T-helper 1 cell treated with Interleukin-12 subunit alpha and Interleukin-12 subunit beta and Interleukin-4 antibody, amounts not matched to agents 30 ng/mL and 1 ng/mL, for 36 hours (primary cell): ENCODE measurements at regions not wholly inside any gene's neighbourhood (a gene's known extent, or its start where the extent isn't known, plus 50 kb on each side); places are given as distances from the start of the nearest gene placed in this dataset.

Source experiments
- intact Hi-C: fragments of 100-400 bp; cut with micrococcal nuclease; formaldehyde crosslinking; loops from one replicate; pipeline ENCODE4 v1.15.1; 2024

DNA sequence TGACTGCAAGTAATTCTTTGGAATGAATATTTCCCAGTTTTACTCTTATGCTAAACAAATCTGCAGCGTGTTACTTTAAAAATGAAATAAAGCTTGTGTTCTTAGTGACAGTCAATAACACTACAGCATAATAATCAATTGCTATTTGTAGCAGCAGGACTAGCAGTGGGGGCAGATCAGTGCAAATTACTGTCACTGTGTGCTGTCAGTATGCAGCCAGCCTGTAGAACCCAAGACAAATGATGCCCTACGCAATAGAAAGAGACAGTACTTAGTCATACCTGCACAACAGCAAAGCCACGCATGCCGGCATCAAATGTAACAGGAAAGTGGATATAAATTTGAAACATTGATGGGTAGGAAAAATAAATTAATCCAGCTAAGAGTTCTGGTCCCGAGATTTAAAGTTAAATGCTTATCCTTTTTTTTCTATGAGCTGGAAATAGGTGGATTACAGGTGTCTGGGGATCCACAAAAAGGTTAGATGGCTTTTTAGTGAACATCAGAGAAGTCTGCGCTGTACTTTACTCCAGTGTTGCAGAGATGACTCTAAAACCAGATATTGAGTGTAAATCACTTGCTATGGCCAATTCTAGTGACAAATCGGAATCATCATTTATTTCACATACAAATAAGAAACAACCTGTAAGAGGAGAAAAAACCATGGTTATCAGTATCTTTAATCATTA is 812.4 kb upstream of the ZEB2 start:
- intact Hi-C loops: no loop called here

DNA sequence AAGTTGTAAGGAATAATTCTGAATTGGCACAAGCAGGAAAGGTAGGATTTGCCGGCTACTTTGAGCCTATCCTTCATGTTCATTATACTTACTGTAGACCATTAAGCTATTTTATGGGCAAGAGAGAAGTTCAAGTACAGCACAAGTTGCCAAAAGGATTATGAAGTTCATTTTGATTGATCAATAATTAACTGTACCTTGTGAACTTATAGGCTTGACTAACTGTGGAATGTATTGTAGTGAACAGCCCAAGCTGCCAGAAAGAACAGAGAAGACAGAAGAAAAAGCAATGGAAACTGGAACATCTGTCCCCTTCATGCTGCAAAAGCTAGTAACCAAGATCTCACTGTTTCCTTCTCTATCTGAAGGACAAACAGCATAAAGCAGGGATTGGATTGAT is 810.1 kb upstream of the ZEB2 start:
- intact Hi-C loops: loop anchor here (10.0 kb wide), 2 partner anchors 415 to 1145 kb away; no protein-coding TSS in a partner anchor

DNA sequence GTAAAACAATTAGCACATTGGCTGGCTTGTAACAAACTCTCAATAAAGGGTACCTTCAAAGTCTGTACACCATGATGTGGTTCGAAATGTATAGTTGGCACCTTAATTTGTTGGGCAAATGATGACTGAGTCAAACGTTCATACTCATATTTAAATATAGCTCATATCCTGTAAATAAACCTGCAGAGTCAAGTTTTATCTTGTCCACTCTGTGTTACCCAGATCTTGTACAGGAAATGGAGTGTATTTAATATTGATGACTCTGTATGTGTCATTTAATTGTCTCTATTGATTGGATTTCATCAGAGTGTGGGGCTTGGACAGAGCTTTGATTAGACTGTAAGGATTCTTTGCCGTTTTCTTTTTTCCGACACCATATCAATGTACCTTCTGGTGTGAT is 805.6 kb upstream of the ZEB2 start:
- intact Hi-C loops: loop anchor here (10.0 kb wide), 2 partner anchors 419 to 1141 kb away; no protein-coding TSS in a partner anchor

DNA sequence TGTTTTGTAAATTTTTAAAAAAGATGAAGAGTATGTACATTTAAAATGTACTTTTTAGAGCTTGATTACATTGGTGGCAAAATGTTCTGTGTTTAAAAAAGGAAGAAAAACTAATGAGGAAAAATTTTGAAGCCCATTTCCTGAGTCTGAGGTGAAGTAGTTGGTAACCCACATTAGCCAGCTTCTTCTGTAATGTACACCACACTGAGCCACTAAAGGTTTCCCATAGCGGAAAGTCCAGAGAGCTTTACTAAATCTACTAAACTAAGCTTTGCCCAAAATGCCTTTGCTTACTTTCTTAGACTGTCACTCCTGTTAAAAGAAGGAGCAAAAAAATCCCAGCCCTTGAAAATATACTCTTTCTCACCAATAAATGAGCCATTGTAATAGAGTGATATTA is 804.8 kb upstream of the ZEB2 start:
- intact Hi-C loops: loop anchor here (5.0 to 10.0 kb wide), 3 partner anchors 420 to 1140 kb away; a partner anchor contains a TSS

DNA sequence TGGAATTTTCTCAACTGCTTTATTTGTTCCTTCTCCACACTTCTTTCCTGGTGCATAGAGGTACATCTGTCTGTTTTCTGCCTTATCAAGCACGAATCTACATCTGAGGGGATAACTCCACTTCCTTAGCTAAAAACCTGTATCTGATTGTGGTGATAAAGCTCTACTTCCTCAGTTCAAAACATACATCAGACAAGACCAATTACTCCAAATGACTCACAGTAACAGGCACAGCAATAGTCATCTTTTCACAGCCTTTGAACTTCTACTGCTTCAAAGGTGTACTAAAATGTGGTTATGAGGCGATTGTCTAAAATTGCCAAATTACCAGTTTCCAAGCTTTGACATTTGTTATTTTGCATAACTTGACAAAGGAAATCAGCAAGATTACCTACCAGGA is 803.6 kb upstream of the ZEB2 start:
- intact Hi-C loops: loop anchor here (1.0 to 10.0 kb wide), 6 partner anchors 64 to 1139 kb away; a partner anchor contains a TSS

DNA sequence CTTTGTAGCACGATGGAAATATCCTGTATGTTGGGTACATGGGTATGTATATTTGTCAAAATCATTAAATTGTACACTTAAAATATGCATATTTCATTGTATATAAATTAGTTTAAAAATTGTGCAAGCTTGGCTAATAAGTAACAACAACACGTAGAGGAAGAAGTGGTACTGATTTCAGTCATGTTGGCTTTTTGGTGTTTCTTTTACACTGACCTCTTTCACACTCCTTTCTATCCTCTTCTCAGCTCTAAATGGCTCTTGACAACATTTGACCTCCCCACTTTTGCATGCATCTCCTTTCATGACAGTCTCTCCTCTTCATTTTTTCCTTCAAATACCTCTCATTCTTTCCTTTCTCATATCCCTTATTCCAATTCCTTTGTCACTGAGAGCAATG is 801.4 kb upstream of the ZEB2 start:
- intact Hi-C loops: loop anchor here (5.0 to 10.0 kb wide), 3 partner anchors 423 to 1137 kb away; a partner anchor contains a TSS

DNA sequence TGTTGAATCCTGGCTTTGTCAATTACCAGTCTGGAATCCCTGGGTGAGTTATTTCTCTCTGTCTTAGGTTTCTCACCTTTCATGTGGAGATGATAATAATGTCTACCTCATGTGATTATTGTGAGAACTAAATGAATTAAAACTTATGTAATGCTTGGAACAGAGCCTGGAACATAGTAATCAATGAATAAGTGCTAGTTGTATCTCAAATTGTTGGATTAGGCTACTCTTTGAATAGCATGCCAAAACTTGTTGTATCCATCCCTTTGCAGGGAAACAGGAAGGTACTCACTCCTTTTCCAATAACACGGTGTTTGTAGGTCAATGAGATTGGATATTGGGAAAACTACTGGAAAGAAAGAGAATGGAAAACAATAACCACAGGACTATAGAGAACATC is 796.6 kb upstream of the ZEB2 start:
- intact Hi-C loops: no loop called here

DNA sequence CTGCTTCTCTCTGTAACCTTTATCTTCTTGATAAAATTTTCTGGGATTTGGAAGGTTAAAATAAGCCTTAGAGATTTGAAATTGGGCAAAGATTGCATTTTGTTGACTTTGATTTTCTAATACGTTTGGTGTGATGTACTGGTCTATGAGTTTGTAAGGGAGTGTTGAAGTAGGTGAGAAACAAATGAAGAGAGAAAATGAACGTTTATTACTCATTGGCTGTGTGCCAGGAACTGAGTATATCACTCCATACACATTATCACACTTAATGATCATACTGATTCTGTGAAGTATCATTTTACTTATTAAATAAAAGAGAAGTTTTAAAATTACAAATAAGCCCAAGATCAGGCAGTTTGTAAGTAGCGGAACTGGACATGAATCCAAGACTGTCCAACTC is 795.1 kb upstream of the ZEB2 start:
- intact Hi-C loops: no loop called here

DNA sequence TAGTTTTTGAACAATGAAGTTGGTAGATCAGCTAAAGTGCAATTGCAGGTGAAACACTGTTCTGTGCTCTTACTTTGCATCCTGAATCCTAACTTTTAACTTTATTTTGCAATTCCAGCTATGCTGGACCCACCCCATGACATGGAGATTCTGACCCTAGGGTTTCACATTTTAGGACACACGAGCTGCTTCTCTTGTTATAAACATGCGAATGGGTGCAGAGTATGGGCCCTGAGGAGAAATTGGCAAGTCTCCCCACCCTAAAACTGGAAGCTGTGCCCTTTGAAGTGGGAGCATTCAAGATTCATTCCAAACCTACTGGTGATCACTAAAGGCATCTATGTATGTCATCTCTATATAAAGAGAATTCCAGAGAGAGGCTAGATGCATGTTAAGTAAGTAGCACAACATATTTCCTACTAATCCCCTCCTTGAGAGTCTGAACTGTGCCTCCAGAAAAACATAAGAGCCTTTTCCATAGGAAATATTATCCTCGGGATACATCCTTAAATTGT is 794.3 kb upstream of the ZEB2 start:
- intact Hi-C loops: no loop called here

DNA sequence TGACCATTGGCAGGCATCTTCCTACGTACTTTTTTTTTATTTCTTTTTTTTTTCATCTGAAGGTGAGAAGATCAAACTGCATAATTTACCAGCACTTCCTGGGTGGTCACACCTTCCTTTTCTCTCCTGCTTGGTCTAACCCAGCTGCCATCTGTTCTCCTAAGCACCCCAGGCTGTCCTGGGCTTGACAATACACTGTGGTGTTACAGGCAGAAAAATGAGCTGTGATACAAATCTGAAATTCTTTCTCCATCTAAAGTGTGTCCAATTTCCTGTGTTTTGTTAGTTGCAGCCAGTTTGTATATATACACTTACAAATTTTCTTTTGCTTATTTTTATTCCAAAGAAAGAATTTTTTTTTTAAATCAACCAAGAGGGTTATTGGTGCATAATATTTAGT is 786.0 kb upstream of the ZEB2 start:
- intact Hi-C loops: no loop called here

DNA sequence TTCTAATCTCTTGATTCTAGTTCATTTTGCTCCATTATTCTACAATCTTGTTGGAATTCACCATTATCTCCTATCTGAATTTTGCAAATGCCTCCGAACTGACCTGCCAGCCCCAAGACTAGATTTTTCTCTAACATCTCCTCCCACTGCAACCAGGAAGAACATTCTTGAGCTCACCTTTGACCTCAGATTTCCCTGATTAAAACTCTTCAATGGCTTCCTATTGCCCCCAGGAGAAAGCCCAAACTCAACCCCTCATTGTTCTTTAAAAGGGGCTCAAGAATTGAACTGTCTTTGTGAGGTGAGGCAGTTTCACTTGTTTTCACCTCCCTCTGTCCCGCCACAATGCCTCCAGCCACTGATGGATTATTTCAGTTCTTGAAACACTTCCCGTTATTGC is 784.6 kb upstream of the ZEB2 start:
- intact Hi-C loops: no loop called here

DNA sequence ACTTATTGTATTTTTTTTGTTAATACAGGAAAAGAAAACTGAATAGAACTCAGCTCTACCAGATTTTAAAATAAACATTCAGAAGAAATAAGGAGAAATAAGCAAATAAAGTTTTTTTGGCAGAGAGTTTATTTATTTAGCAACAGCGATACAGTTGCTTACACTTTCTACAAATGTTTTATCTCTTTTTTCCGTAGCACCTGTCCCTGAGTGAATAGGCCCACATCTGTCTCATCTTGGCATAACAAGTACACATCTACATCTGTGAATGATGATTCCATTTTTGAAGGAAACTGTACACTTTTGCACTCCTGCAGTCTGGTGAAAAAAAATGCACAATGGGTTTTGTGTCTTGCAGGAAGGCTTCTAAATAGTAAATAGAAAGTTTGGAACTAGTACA is 783.6 kb upstream of the ZEB2 start:
- intact Hi-C loops: no loop called here

DNA sequence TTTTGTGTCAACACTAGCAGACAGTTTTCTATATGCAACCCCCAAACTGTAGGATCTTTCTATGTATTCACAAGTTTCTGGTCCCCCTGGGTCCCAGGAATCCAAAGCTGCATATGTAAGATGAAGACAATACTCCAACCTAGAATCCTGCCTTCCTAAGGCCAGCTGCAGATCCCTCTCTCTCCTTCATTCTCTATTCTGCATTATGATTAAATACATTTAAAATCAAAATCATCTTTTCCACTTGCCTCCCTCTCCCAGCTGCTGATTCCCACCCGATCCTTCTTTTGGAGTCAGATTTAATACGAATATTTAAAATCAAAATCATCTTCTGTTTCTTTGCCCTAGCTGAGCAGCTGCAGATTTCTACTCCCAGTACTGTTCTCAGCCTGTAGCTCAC is 783.0 kb upstream of the ZEB2 start:
- intact Hi-C loops: no loop called here

DNA sequence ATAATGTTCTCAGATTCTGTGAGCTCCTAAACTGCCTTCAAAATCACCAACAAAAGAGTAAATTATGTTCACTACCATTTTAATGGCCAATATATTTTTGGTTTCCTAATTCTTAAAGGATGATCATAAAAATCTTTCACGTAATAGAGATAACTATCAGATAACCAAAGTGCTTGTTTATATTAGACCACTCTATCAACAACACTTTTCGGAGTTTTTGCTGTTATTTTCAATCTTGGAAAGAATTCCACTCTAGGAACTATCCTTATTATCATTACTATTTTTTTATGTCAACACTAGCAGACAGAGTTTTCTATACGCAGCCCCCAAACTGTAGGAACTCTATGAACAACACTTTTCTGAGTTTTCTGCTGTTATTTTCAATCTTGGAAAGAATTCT is 782.5 kb upstream of the ZEB2 start:
- intact Hi-C loops: no loop called here

DNA sequence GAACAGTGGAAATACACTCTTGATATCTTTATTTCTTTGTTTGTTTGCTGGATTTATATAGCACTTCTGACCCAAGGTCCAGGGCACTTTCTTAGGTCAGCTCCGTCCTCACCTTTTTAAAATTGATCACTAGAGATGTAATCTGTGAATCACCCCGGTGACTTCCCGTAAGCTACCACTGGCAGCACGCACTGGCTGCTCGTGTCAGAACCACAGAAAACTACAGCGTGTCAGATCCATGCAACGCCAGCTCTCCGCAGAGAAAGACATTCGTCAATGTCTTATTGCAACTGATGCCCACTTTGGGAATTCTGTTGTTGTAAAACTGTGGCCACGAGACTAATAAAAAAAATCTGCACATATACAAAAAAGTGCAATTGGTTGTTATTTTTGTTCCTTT is 779.4 kb upstream of the ZEB2 start:
- intact Hi-C loops: no loop called here

DNA sequence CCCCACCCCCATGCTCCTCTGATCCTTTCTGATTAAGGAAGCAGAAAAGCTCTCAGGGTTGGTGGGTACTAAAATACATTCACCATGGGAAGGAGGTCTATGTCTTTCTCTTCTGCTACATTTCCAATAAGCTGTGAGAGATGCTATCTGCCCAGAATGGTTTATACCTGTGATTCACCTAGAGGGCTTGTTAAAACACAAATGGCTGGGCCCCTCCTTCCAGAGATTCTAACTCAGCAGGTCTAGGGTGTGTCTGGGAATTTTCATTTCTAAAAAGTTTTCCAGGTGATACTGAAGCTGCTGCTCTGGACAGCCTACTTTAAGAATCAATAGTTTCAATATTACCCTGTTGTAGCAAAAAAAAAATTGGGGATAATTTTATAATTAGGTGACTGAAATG is 772.2 kb upstream of the ZEB2 start:
- intact Hi-C loops: no loop called here

DNA sequence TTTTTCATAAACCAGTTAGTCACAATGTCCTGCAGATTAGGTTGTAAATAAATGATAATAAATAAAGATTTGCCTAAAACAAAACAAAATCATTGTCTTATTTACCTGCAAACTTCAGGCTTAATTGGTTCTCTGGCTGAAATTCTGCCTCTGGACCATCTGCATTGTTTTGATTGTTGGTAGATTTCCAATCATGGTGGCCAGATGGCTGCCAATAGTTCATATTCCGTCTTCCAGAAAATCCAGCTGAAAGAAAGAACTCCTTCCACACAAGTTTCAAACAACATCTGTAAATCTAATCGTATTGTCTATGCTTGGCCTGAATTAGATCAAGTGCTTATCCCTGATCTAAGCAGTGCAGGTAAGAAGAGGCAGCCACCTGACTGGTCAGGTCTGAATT is 771.1 kb upstream of the ZEB2 start:
- intact Hi-C loops: no loop called here

DNA sequence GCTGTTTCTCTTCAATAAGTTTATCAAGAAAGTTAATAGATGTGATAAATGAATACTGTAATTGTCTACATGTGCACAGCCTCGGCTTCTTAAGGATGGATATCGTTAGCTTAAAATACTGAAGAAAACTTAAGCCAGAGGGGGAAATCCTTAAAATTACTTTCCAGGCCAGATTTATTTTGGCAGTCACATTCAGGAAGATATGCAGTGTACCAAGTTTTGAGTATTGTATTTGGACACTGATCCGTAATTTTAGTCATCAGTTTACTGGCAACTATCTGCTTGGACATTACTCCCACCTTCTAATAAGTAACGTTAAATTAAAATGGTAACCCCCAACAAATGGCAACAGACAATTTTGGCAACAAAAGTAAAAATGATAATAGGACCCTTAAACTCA is 770.0 kb upstream of the ZEB2 start:
- intact Hi-C loops: no loop called here

DNA sequence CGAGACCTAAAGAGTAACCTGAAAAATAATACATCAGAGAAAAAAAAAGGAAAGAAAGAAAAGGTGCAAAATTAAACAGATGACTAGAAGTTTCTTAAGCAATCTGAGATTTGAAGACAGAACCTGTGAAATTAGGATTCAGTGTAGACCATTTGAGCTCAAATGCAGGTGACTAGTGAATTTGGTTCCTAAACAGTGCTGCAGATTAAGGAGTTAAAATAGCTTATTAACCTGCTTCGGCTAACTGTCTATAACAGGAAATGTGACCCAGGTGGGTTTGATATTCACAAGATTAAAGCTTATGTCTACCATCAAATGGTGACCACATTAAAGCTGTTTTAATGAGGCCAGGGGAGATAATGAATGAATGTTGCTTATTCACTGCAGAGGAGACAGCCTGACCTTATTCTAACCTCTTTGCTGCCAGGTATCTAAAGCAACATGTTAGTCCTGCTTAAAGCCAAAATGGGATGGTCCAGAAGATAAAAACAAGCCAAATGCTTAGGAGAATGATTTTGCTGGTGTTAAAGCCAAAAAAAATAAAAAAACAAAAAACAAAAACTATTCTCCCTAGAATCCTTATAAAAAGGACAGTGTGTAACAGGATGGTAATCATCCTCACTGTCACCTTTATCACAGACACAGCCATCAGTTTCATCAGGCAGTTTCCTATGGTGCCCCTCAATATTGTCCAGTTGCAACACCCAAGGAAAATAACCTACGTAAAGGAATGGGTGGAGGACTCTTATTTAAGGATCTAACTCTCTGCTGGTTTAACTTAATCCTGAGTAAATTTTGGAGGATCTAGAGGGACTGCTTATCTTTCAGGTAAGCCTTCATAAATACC is 769.0 kb upstream of the ZEB2 start:
- intact Hi-C loops: no loop called here

DNA sequence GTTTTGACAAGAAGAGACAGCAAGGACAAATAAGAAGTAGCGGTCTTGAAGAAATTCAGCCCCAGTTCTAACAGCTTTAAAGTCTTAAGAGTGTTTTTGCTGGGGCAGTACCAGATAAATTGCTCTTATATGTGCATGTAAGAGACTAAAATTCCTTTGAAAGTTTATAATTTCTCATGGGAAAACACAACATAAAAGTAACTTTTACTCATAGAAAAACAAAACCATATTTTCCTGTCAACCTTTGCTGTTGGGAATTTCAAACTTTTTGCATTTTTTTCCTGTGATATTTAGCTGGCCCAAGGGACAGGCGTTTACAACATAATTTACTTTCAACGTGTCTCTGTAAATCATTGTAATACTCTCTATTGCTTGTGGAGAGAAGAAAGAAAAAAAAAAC is 767.8 kb upstream of the ZEB2 start:
- intact Hi-C loops: no loop called here

DNA sequence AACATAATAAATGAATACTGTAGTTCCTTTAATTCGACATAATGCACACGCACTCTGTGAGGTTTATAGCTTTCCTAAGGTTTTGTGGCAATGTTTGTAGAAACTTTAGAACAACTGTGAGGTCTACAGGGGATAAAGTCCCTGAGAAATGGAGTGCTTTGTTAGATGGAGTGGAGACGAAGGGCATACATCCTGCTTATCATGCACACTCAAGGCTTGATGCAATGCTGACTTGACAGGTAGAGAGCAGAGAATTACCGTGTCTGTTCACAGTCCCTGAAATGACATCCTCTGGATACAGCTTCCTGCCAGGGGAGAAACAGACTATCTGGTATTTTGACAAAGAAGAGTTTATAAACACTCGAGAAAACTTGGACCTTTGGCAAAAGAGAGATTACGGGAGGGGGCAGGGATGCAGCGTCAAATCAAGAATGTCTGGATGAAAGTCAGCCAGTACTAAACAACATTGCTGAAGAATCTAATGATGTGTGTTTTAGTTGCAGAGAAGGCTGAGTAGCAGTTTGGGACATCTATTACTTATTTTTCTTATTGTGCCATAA is 766.9 kb upstream of the ZEB2 start:
- intact Hi-C loops: no loop called here

DNA sequence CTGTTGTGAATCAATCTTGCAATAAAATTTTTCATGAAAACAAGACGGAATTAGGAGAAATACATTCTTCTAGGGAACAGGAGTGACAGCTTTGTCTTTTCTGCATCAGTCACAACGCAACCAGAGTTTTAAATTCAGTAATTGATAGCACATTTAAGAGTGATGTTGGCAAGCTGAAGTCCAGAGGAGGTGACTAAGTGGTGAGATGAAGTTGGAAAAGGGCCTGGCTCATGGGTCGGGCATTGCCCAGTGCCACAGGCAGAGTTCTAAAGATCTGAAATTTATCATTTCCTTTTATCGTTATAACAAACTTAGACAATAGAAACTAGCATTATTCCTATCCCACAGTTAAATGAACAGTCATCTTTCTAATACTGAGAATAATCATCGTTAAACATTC is 764.6 kb upstream of the ZEB2 start:
- intact Hi-C loops: no loop called here
